ENCODE measurements at regions not wholly inside any gene's neighbourhood (a gene's known extent, or its start where the extent isn't known, plus 50 kb on each side); places are given as distances from the start of the nearest gene placed in this dataset.

- Histone ChIP-seq H3K9me3 (ENCODE audit: control insufficient read depth in 2 of 2, low read length in 2 of 2) (no peaks in the 10 kb centered on the region), H3K4me1 (ENCODE audit: control insufficient read depth, insufficient read depth, low read length) (no peaks in the 10 kb centered on the region), H3K27me3 (ENCODE audit: control insufficient read depth in 1 of 2, insufficient read depth in 2 of 2, low read length in 2 of 2) (no peaks in the 10 kb centered on the region), H3K4me3 (ENCODE audit: low read length in 2 of 2) (no peak overlapping the region), H3K27ac (ENCODE audit: low read length) (no peak overlapping the region), H3K36me3 (ENCODE audit: control insufficient read depth in 2 of 2, insufficient read depth in 2 of 2, low read length in 2 of 2) (no peaks in the 10 kb centered on the region), H3K9ac (ENCODE audit: low read length in 2 of 2) (no peak overlapping the region)
Observed at GRCh38 chr3:110562621-110563020, 509.0 kb upstream of the NECTIN3 start.

GRCh38 chr3:110564674-110565073 is 506.9 kb upstream of the NECTIN3 start:
- no peaks in the 10 kb centered on the region for H3K9me3 ChIP-seq (ENCODE audit: control insufficient read depth in 2 of 2, low read length in 2 of 2)
- no peak overlapping the region for H3K4me3 ChIP-seq (ENCODE audit: low read length in 2 of 2)
- H3K9ac ChIP-seq (ENCODE audit: low read length in 2 of 2) = no peak overlapping the region
- no peak overlapping the region for H3K27ac ChIP-seq (ENCODE audit: low read length)
- no peaks in the 10 kb centered on the region for H3K4me1 ChIP-seq (ENCODE audit: control insufficient read depth, insufficient read depth, low read length)
- no peaks in the 10 kb centered on the region for H3K36me3 ChIP-seq (ENCODE audit: control insufficient read depth in 2 of 2, insufficient read depth in 2 of 2, low read length in 2 of 2)
- H3K27me3 ChIP-seq (ENCODE audit: control insufficient read depth in 1 of 2, insufficient read depth in 2 of 2, low read length in 2 of 2) = no peaks in the 10 kb centered on the region

- Histone ChIP-seq H3K4me3 (ENCODE audit: low read length in 2 of 2) (no peak overlapping the region), H3K9ac (ENCODE audit: low read length in 2 of 2) (no peak overlapping the region)
Observed at GRCh38 chr3:110567029-110567428, 504.6 kb upstream of the NECTIN3 start.

GRCh38 chr3:110568246-110568645 is 503.4 kb upstream of the NECTIN3 start:
- no peak overlapping the region for H3K4me3 ChIP-seq (ENCODE audit: low read length in 2 of 2)

More at GRCh38 chr3:110567029-110567428, 504.6 kb upstream of the NECTIN3 start:
- Histone ChIP-seq H3K4me1 (ENCODE audit: control insufficient read depth, insufficient read depth, low read length) (no peaks in the 10 kb centered on the region), H3K27ac (ENCODE audit: low read length) (no peak overlapping the region), H3K27me3 (ENCODE audit: control insufficient read depth in 1 of 2, insufficient read depth in 2 of 2, low read length in 2 of 2) (no peaks in the 10 kb centered on the region), H3K36me3 (ENCODE audit: control insufficient read depth in 2 of 2, insufficient read depth in 2 of 2, low read length in 2 of 2) (no peaks in the 10 kb centered on the region), H3K9me3 (ENCODE audit: control insufficient read depth in 2 of 2, low read length in 2 of 2) (no peaks in the 10 kb centered on the region)

GRCh38 chr3:110569073-110569472 is 502.5 kb upstream of the NECTIN3 start:
- H3K4me1 ChIP-seq (ENCODE audit: control insufficient read depth, insufficient read depth, low read length) = no peaks in the 10 kb centered on the region
- no peak overlapping the region for H3K4me3 ChIP-seq (ENCODE audit: low read length in 2 of 2)
- no peaks in the 10 kb centered on the region for H3K27me3 ChIP-seq (ENCODE audit: control insufficient read depth in 1 of 2, insufficient read depth in 2 of 2, low read length in 2 of 2)
- H3K36me3 ChIP-seq (ENCODE audit: control insufficient read depth in 2 of 2, insufficient read depth in 2 of 2, low read length in 2 of 2) = no peaks in the 10 kb centered on the region
- H3K27ac ChIP-seq (ENCODE audit: low read length) = no peak overlapping the region
- H3K9me3 ChIP-seq (ENCODE audit: control insufficient read depth in 2 of 2, low read length in 2 of 2) = no peaks in the 10 kb centered on the region
- H3K9ac ChIP-seq (ENCODE audit: low read length in 2 of 2) = no peak overlapping the region

More at GRCh38 chr3:110568246-110568645, 503.4 kb upstream of the NECTIN3 start:
- Histone ChIP-seq H3K27ac (ENCODE audit: low read length) (no peak overlapping the region), H3K9me3 (ENCODE audit: control insufficient read depth in 2 of 2, low read length in 2 of 2) (no peaks in the 10 kb centered on the region), H3K36me3 (ENCODE audit: control insufficient read depth in 2 of 2, insufficient read depth in 2 of 2, low read length in 2 of 2) (no peaks in the 10 kb centered on the region), H3K27me3 (ENCODE audit: control insufficient read depth in 1 of 2, insufficient read depth in 2 of 2, low read length in 2 of 2) (no peaks in the 10 kb centered on the region), H3K4me1 (ENCODE audit: control insufficient read depth, insufficient read depth, low read length) (no peaks in the 10 kb centered on the region), H3K9ac (ENCODE audit: low read length in 2 of 2) (no peak overlapping the region)

- no peaks in the 10 kb centered on the region for H3K4me1 ChIP-seq (ENCODE audit: control insufficient read depth, insufficient read depth, low read length)
- H3K27ac ChIP-seq (ENCODE audit: low read length) = no peak overlapping the region
- no peaks in the 10 kb centered on the region for H3K27me3 ChIP-seq (ENCODE audit: control insufficient read depth in 1 of 2, insufficient read depth in 2 of 2, low read length in 2 of 2)
- H3K4me3 ChIP-seq (ENCODE audit: low read length in 2 of 2) = no peak overlapping the region
- H3K9ac ChIP-seq (ENCODE audit: low read length in 2 of 2) = no peak overlapping the region
- H3K36me3 ChIP-seq (ENCODE audit: control insufficient read depth in 2 of 2, insufficient read depth in 2 of 2, low read length in 2 of 2) = no peaks in the 10 kb centered on the region
- H3K9me3 ChIP-seq (ENCODE audit: control insufficient read depth in 2 of 2, low read length in 2 of 2) = no peaks in the 10 kb centered on the region
Observed at GRCh38 chr3:110575702-110576101, 495.9 kb upstream of the NECTIN3 start.

GRCh38 chr3:110576960-110577359 is 494.7 kb upstream of the NECTIN3 start:
- no peaks in the 10 kb centered on the region for H3K27me3 ChIP-seq (ENCODE audit: control insufficient read depth in 1 of 2, insufficient read depth in 2 of 2, low read length in 2 of 2)
- no peak overlapping the region for H3K4me3 ChIP-seq (ENCODE audit: low read length in 2 of 2)
- no peaks in the 10 kb centered on the region for H3K36me3 ChIP-seq (ENCODE audit: control insufficient read depth in 2 of 2, insufficient read depth in 2 of 2, low read length in 2 of 2)
- no peaks in the 10 kb centered on the region for H3K9me3 ChIP-seq (ENCODE audit: control insufficient read depth in 2 of 2, low read length in 2 of 2)
- H3K27ac ChIP-seq (ENCODE audit: low read length) = no peak overlapping the region
- no peak overlapping the region for H3K9ac ChIP-seq (ENCODE audit: low read length in 2 of 2)
- H3K4me1 ChIP-seq (ENCODE audit: control insufficient read depth, insufficient read depth, low read length) = no peaks in the 10 kb centered on the region

- Histone ChIP-seq H3K36me3 (ENCODE audit: control insufficient read depth in 2 of 2, insufficient read depth in 2 of 2, low read length in 2 of 2) (no peaks in the 10 kb centered on the region), H3K4me1 (ENCODE audit: control insufficient read depth, insufficient read depth, low read length) (no peaks in the 10 kb centered on the region), H3K9me3 (ENCODE audit: control insufficient read depth in 2 of 2, low read length in 2 of 2) (no peaks in the 10 kb centered on the region), H3K27ac (ENCODE audit: low read length) (no peak overlapping the region), H3K4me3 (ENCODE audit: low read length in 2 of 2) (no peak overlapping the region), H3K9ac (ENCODE audit: low read length in 2 of 2) (no peak overlapping the region), H3K27me3 (ENCODE audit: control insufficient read depth in 1 of 2, insufficient read depth in 2 of 2, low read length in 2 of 2) (no peaks in the 10 kb centered on the region)
Observed at GRCh38 chr3:110577854-110578253, 493.8 kb upstream of the NECTIN3 start.

GRCh38 chr3:110579840-110580550 is 491.6 kb upstream of the NECTIN3 start:
- no peak overlapping the region for H3K4me3 ChIP-seq (ENCODE audit: low read length in 2 of 2)
- no peaks in the 10 kb centered on the region for H3K27me3 ChIP-seq (ENCODE audit: control insufficient read depth in 1 of 2, insufficient read depth in 2 of 2, low read length in 2 of 2)
- H3K27ac ChIP-seq (ENCODE audit: low read length) = no peak overlapping the region
- H3K9me3 ChIP-seq (ENCODE audit: control insufficient read depth in 2 of 2, low read length in 2 of 2) = no peaks in the 10 kb centered on the region
- no peak overlapping the region for H3K9ac ChIP-seq (ENCODE audit: low read length in 2 of 2)
- no peaks in the 10 kb centered on the region for H3K36me3 ChIP-seq (ENCODE audit: control insufficient read depth in 2 of 2, insufficient read depth in 2 of 2, low read length in 2 of 2)
- H3K4me1 ChIP-seq (ENCODE audit: control insufficient read depth, insufficient read depth, low read length) = no peaks in the 10 kb centered on the region

GRCh38 chr3:110583373-110583935 is 488.2 kb upstream of the NECTIN3 start:
- Histone ChIP-seq H3K9me3 (ENCODE audit: control insufficient read depth in 2 of 2, low read length in 2 of 2) (no peaks in the 10 kb centered on the region), H3K27me3 (ENCODE audit: control insufficient read depth in 1 of 2, insufficient read depth in 2 of 2, low read length in 2 of 2) (no peaks in the 10 kb centered on the region), H3K36me3 (ENCODE audit: control insufficient read depth in 2 of 2, insufficient read depth in 2 of 2, low read length in 2 of 2) (no peaks in the 10 kb centered on the region), H3K4me1 (ENCODE audit: control insufficient read depth, insufficient read depth, low read length) (no peaks in the 10 kb centered on the region), H3K4me3 (ENCODE audit: low read length in 2 of 2) (no peak overlapping the region), H3K27ac (ENCODE audit: low read length) (no peak overlapping the region), H3K9ac (ENCODE audit: low read length in 2 of 2) (no peak overlapping the region)

GRCh38 chr3:110588906-110589305 is 482.7 kb upstream of the NECTIN3 start:
- Histone ChIP-seq H3K27ac (ENCODE audit: low read length) (no peak overlapping the region), H3K36me3 (ENCODE audit: control insufficient read depth in 2 of 2, insufficient read depth in 2 of 2, low read length in 2 of 2) (no peaks in the 10 kb centered on the region), H3K9ac (ENCODE audit: low read length in 2 of 2) (no peak overlapping the region), H3K4me3 (ENCODE audit: low read length in 2 of 2) (no peak overlapping the region), H3K4me1 (ENCODE audit: control insufficient read depth, insufficient read depth, low read length) (no peaks in the 10 kb centered on the region), H3K27me3 (ENCODE audit: control insufficient read depth in 1 of 2, insufficient read depth in 2 of 2, low read length in 2 of 2) (no peaks in the 10 kb centered on the region), H3K9me3 (ENCODE audit: control insufficient read depth in 2 of 2, low read length in 2 of 2) (no peaks in the 10 kb centered on the region)

Data from stomach smooth muscle (tissue), 2 donors.